Calu3 (cell line): ENCODE measurements at regions not wholly inside any gene's neighbourhood (a gene's known extent, or its start where the extent isn't known, plus 50 kb on each side); places are given as distances from the start of the nearest gene placed in this dataset.

Experiments used
- BruUV-seq: library from RNA; stranded (reverse); fragments of 400-500 nt; replicated peaks from 2 replicates; lab custom pipeline; 2021; lab: Mats Ljungman, UMichigan
- CTCF ChIA-PET: fragments of 300-600 bp; sonication (Branson Sonifier 250); formaldehyde crosslinking; loops from one replicate; lab custom pipeline; 2022; ENCODE audit warnings: antibody characterized with exemption; lab: Charles Lee
- DNase-seq: peaks from one replicate; pipeline ENCODE4 v3.0.0; 2022
- H3K27ac Mint-ChIP-seq: one replicate; pipeline ENCODE4 v1.8.0; 2022; ENCODE audit warnings: mixed read lengths; ENCODE audit not compliant: unreplicated experiment
- H3K27me3 Mint-ChIP-seq: one replicate; pipeline ENCODE4 v1.8.0; 2022; ENCODE audit warnings: mixed read lengths; ENCODE audit not compliant: unreplicated experiment
- H3K36me3 Mint-ChIP-seq: one replicate; pipeline ENCODE4 v1.8.0; 2022; ENCODE audit warnings: mild to moderate bottlenecking, moderate library complexity, mixed read lengths; ENCODE audit not compliant: insufficient read depth, unreplicated experiment
- H3K4me1 Mint-ChIP-seq: one replicate; pipeline ENCODE4 v1.8.0; 2022; ENCODE audit warnings: mild to moderate bottlenecking, low read depth, mixed read lengths; ENCODE audit not compliant: unreplicated experiment
- H3K4me3 Mint-ChIP-seq: one replicate; pipeline ENCODE4 v1.8.0; 2022; ENCODE audit warnings: mild to moderate bottlenecking, low read depth, moderate library complexity, mixed read lengths; ENCODE audit not compliant: unreplicated experiment
- H3K9me3 Mint-ChIP-seq: one replicate; pipeline ENCODE4 v1.8.0; 2022; ENCODE audit warnings: low read depth, mixed read lengths; ENCODE audit not compliant: unreplicated experiment
- CTCF ChIP-seq: fragments of 200-600 bp; IDR thresholded peaks from one replicate; pipeline ENCODE4 v1.8.0; 2022; ENCODE audit warnings: antibody characterized with exemption; ENCODE audit not compliant: unreplicated experiment
- intact Hi-C: fragments of 100-400 bp; cut with micrococcal nuclease; formaldehyde crosslinking; loops from one replicate; pipeline ENCODE4 v1.10.0; 2022; ENCODE audit not compliant: unreplicated experiment

DNA sequence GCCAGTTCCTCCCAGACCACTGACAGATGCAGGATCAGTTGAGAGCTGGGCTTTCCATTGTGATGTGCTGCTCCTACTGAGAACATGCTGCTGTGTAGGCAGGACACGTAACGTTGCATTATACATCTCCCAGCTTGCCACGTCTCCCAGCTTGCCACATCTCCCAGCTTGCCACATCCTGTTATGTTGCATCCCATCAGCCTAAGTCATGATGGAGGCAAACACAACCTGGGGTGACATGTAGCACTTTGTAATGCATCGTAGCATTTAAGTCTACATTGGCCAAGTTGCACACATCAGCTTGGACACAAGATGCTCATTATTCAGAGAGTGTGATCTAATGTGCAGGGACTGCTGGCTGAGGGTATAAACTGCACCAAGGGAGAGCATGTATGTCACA lies 73.3 kb upstream of the CHCHD3 start:
- no peak overlapping the region for H3K27ac Mint-ChIP-seq
- H3K27me3 Mint-ChIP-seq: peaks cover 3% of the 10 kb centered on the region
- no peaks in the 10 kb centered on the region for H3K36me3 Mint-ChIP-seq
- no peak overlapping the region for H3K4me3 Mint-ChIP-seq
- intact Hi-C loops: no loop called here
- TF ChIP-seq CTCF: no peak
- H3K9me3 Mint-ChIP-seq: no peaks in the 10 kb centered on the region
- no peaks in the 10 kb centered on the region for H3K4me1 Mint-ChIP-seq
- no peak for DNase-seq
- BruUV-seq: no TSS peak
- CTCF ChIA-PET: interaction anchor here (0.6 kb wide), 2 partner anchors 36 to 970 kb away, joined by 3 read pairs; no protein-coding TSS in a partner anchor

- CTCF ChIA-PET: no interaction called here
- no peaks in the 10 kb centered on the region for H3K36me3 Mint-ChIP-seq
- no peak overlapping the region for H3K27ac Mint-ChIP-seq
- no peak overlapping the region for H3K4me3 Mint-ChIP-seq
- H3K4me1 Mint-ChIP-seq: no peaks in the 10 kb centered on the region
- no peaks in the 10 kb centered on the region for H3K27me3 Mint-ChIP-seq
- intact Hi-C loops: no loop called here
- H3K9me3 Mint-ChIP-seq: no peaks in the 10 kb centered on the region
- no peak for DNase-seq
- no peak for TF ChIP-seq CTCF
- no TSS peak for BruUV-seq
Observed at GRCh38 chr7:133155642-133156041, 73.8 kb upstream of the CHCHD3 start.

- CTCF ChIA-PET: no interaction called here
- Mint-ChIP-seq H3K27me3 (no peaks in the 10 kb centered on the region), H3K9me3 (no peaks in the 10 kb centered on the region), H3K36me3 (no peaks in the 10 kb centered on the region), H3K27ac (no peak overlapping the region), H3K4me3 (no peak overlapping the region), H3K4me1 (no peaks in the 10 kb centered on the region)
- no TSS peak for BruUV-seq
- intact Hi-C loops: no loop called here
- no peak for DNase-seq
- TF ChIP-seq CTCF: no peak
Observed at GRCh38 chr7:133157045-133157444, 75.2 kb upstream of the CHCHD3 start.

DNA sequence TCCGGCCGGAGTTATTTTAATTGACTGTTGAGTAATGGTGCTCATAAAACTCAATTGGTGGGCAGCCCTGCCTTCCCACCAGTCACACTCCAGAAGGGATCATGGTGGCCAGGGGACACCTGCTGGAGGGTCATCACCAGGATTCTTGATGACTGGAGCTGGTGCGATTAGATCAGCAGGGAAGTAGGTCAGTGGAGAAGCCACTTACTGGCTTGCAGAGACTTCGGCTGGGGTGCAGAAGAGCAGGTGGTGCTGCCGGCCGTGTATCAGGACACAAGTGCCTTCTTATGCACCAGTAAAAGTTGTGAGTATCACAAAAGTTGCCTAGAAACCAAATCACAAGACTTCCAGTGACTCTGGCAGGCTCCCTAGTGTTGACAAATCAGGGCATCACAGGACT lies 82.6 kb upstream of the CHCHD3 start:
- intact Hi-C loops: no loop called here
- H3K9me3 Mint-ChIP-seq: no peaks in the 10 kb centered on the region
- no peak overlapping the region for H3K27ac Mint-ChIP-seq
- peaks cover 41% of the 10 kb centered on the region for H3K27me3 Mint-ChIP-seq
- no peak for TF ChIP-seq CTCF
- no peaks in the 10 kb centered on the region for H3K4me1 Mint-ChIP-seq
- H3K4me3 Mint-ChIP-seq: no peak overlapping the region
- no peaks in the 10 kb centered on the region for H3K36me3 Mint-ChIP-seq
- DNase-seq: no peak
- no TSS peak for BruUV-seq
- CTCF ChIA-PET: no interaction called here
